ENCODE measurements at regions not wholly inside any gene's neighbourhood (a gene's known extent, or its start where the extent isn't known, plus 50 kb on each side); places are given as distances from the start of the nearest gene placed in this dataset.

DNA sequence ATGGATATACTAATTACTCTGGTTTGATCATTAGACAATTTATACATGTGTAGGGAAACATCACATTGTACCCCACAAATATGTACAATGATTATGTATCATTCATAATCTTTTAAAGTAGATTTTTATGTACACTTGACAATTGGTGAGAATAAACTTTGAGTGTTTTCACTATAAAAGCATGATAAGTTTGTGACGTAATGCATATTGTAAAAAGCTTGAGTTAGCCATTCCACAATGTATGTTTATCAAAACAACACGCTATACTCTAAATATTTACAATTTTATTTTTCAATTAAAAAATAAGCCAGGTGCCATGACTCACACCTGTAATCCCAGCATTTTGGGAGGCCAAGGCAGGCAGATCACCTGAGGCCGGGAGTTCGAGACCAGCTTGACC is 360.1 kb upstream of the ITGA1 start:
- H3K27me3 ChIP-seq (ENCODE audit: control insufficient read depth, insufficient read depth, low read length), result no peaks in the 10 kb centered on the region

DNA sequence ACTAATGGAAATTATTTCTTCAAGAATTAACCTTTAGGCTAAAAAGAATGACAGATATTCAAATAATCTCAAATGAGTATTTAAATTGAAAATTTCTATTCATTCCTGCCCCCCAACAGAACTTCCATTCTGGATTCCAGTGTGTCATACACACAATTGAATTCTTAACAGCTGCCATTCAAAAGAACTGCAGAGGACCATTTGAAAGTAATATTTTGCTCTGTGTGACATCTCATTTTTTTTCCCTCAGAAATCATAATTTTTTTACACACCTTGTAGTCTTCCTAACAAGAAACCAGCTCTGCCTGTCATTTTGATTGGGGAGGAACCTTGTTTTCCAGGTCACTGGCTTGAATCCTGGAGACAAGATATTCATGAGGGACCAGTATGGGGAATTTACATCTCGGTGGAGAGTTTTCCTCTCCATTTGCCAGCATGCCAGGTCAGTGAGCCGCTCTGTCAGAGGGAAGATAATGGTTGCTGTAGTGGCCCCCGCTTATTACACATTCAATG is 358.7 kb upstream of the ITGA1 start:
- no peaks in the 10 kb centered on the region for H3K4me1 ChIP-seq (ENCODE audit: control insufficient read depth, insufficient read depth, low read length)
- no peak overlapping the region for H3K9ac ChIP-seq (ENCODE audit: low read length)
- H3K27me3 ChIP-seq (ENCODE audit: control insufficient read depth, insufficient read depth, low read length), result no peaks in the 10 kb centered on the region
- H3K9me3 ChIP-seq (ENCODE audit: control insufficient read depth, low read length), result no peaks in the 10 kb centered on the region
- no peaks in the 10 kb centered on the region for H3K36me3 ChIP-seq (ENCODE audit: control insufficient read depth, insufficient read depth, low read length)
- H3K4me3 ChIP-seq (ENCODE audit: low read length), result no peak overlapping the region

More for the DNA sequence above, 360.1 kb upstream of the ITGA1 start:
- Histone ChIP-seq H3K4me3 (ENCODE audit: low read length) (no peak overlapping the region), H3K9me3 (ENCODE audit: control insufficient read depth, low read length) (no peaks in the 10 kb centered on the region), H3K4me1 (ENCODE audit: control insufficient read depth, insufficient read depth, low read length) (no peaks in the 10 kb centered on the region), H3K9ac (ENCODE audit: low read length) (no peak overlapping the region), H3K36me3 (ENCODE audit: control insufficient read depth, insufficient read depth, low read length) (no peaks in the 10 kb centered on the region)

GRCh38 chr5:52441768-52442167 is 345.9 kb upstream of the ITGA1 start:
- no peaks in the 10 kb centered on the region for H3K9me3 ChIP-seq (ENCODE audit: control insufficient read depth, low read length)
- H3K36me3 ChIP-seq (ENCODE audit: control insufficient read depth, insufficient read depth, low read length), result no peaks in the 10 kb centered on the region
- H3K9ac ChIP-seq (ENCODE audit: low read length), result no peak overlapping the region
- no peaks in the 10 kb centered on the region for H3K4me1 ChIP-seq (ENCODE audit: control insufficient read depth, insufficient read depth, low read length)
- H3K27me3 ChIP-seq (ENCODE audit: control insufficient read depth, insufficient read depth, low read length), result no peaks in the 10 kb centered on the region
- no peak overlapping the region for H3K4me3 ChIP-seq (ENCODE audit: low read length)

- H3K9me3 ChIP-seq (ENCODE audit: control insufficient read depth, low read length), result no peaks in the 10 kb centered on the region
- no peak overlapping the region for H3K4me3 ChIP-seq (ENCODE audit: low read length)
- no peaks in the 10 kb centered on the region for H3K36me3 ChIP-seq (ENCODE audit: control insufficient read depth, insufficient read depth, low read length)
- no peak overlapping the region for H3K9ac ChIP-seq (ENCODE audit: low read length)
- H3K4me1 ChIP-seq (ENCODE audit: control insufficient read depth, insufficient read depth, low read length), result no peaks in the 10 kb centered on the region
- H3K27me3 ChIP-seq (ENCODE audit: control insufficient read depth, insufficient read depth, low read length), result no peaks in the 10 kb centered on the region
These were observed 344.5 kb upstream of the ITGA1 start for GRCh38 chr5:52443187-52443586.

DNA sequence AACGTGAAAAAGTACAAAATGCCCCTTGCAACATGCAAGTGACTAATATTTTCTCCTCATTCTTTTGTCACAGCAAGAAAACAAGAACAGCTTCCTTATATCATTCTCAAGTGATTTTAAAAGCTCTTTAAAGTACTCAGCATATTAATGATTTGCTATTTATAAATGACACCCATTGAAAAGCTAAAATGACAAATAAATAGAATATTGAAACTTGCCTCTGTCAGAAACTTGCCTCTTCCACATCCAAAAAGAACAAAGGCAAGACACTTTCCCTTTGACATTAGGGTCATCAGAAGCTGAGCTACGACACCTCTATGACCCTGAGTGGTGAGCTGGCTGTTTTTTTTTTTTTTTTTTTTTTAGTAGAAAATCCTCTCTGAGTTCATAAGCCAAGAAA is 339.6 kb upstream of the ITGA1 start:
- H3K4me3 ChIP-seq (ENCODE audit: low read length), result no peak overlapping the region
- no peaks in the 10 kb centered on the region for H3K9me3 ChIP-seq (ENCODE audit: control insufficient read depth, low read length)
- no peaks in the 10 kb centered on the region for H3K27me3 ChIP-seq (ENCODE audit: control insufficient read depth, insufficient read depth, low read length)
- no peak overlapping the region for H3K9ac ChIP-seq (ENCODE audit: low read length)
- H3K4me1 ChIP-seq (ENCODE audit: control insufficient read depth, insufficient read depth, low read length), result no peaks in the 10 kb centered on the region
- H3K36me3 ChIP-seq (ENCODE audit: control insufficient read depth, insufficient read depth, low read length), result no peaks in the 10 kb centered on the region

- H3K9me3 ChIP-seq (ENCODE audit: control insufficient read depth, low read length), result no peaks in the 10 kb centered on the region
- H3K4me1 ChIP-seq (ENCODE audit: control insufficient read depth, insufficient read depth, low read length), result no peaks in the 10 kb centered on the region
- no peak overlapping the region for H3K4me3 ChIP-seq (ENCODE audit: low read length)
- H3K27me3 ChIP-seq (ENCODE audit: control insufficient read depth, insufficient read depth, low read length), result no peaks in the 10 kb centered on the region
- H3K36me3 ChIP-seq (ENCODE audit: control insufficient read depth, insufficient read depth, low read length), result no peaks in the 10 kb centered on the region
- no peak overlapping the region for H3K9ac ChIP-seq (ENCODE audit: low read length)
These were observed 338.2 kb upstream of the ITGA1 start for GRCh38 chr5:52449516-52449915.

DNA sequence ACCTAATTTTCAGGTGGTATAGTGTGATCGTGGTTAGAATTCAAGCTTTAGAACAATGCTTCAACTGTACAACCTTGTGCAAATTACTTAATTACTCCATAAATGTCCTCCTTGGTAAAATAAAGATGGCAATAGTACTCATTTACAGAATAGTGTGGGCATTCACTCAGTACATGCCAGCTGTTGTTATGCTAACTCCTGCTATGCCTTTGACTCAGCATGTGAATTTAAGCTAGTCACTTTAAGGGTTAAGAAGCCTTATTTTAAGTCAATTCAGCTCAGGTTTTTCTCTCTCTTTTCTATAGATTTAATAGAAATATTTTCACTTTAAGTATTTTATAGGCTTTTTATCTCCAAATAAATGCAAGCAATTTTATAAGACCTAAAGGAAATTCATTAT is 335.6 kb upstream of the ITGA1 start:
- Histone ChIP-seq H3K4me1 (ENCODE audit: control insufficient read depth, insufficient read depth, low read length) (no peaks in the 10 kb centered on the region), H3K27me3 (ENCODE audit: control insufficient read depth, insufficient read depth, low read length) (no peaks in the 10 kb centered on the region), H3K9ac (ENCODE audit: low read length) (no peak overlapping the region), H3K36me3 (ENCODE audit: control insufficient read depth, insufficient read depth, low read length) (no peaks in the 10 kb centered on the region), H3K9me3 (ENCODE audit: control insufficient read depth, low read length) (no peaks in the 10 kb centered on the region), H3K4me3 (ENCODE audit: low read length) (no peak overlapping the region)

- no peak overlapping the region for H3K9ac ChIP-seq (ENCODE audit: low read length)
- no peaks in the 10 kb centered on the region for H3K4me1 ChIP-seq (ENCODE audit: control insufficient read depth, insufficient read depth, low read length)
- H3K27me3 ChIP-seq (ENCODE audit: control insufficient read depth, insufficient read depth, low read length), result no peaks in the 10 kb centered on the region
- H3K9me3 ChIP-seq (ENCODE audit: control insufficient read depth, low read length), result no peaks in the 10 kb centered on the region
- no peaks in the 10 kb centered on the region for H3K36me3 ChIP-seq (ENCODE audit: control insufficient read depth, insufficient read depth, low read length)
- H3K4me3 ChIP-seq (ENCODE audit: low read length), result no peak overlapping the region
These were observed 334.5 kb upstream of the ITGA1 start for GRCh38 chr5:52453176-52453575.

DNA sequence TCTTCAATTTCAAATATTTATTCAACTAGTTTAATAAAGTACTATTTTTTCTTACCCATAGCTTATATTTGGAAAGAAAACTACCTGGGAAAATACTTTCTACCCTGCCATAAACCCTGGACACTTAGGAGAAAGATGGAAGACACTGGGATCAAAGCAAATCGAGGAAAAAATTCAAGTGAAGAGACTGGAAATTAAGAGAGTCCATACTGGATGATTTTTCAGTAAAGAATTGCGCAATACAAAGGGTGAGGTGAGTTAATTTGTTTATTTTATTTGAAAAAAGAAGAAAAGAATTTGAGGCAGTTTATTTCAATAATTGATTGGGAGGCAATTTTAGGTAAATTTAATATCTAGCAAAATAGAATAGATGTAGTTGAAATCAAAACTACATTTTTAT is 331.8 kb upstream of the ITGA1 start:
- Histone ChIP-seq H3K4me1 (ENCODE audit: control insufficient read depth, insufficient read depth, low read length) (no peaks in the 10 kb centered on the region), H3K36me3 (ENCODE audit: control insufficient read depth, insufficient read depth, low read length) (no peaks in the 10 kb centered on the region), H3K9me3 (ENCODE audit: control insufficient read depth, low read length) (no peaks in the 10 kb centered on the region), H3K9ac (ENCODE audit: low read length) (no peak overlapping the region), H3K4me3 (ENCODE audit: low read length) (no peak overlapping the region), H3K27me3 (ENCODE audit: control insufficient read depth, insufficient read depth, low read length) (no peaks in the 10 kb centered on the region)

DNA sequence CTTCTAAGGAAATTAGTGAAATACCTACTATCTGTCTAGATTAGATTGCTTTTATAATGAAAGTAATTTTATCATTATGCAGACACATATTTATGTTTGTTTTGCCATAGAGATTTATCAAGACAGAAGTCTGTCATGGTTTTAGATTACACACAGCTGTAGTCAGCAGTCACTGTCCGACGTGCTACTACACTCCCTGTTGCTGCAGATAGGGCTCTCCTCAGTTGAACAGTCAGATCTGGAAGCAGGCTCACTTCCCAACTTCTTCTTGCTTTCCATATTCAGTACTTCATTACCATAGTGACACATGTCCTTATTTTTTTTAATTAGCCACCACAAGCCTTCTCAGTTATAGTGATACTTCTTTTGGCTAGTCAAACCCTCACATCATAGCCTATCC is 329.9 kb upstream of the ITGA1 start:
- H3K27me3 ChIP-seq (ENCODE audit: control insufficient read depth, insufficient read depth, low read length), result no peaks in the 10 kb centered on the region

DNA sequence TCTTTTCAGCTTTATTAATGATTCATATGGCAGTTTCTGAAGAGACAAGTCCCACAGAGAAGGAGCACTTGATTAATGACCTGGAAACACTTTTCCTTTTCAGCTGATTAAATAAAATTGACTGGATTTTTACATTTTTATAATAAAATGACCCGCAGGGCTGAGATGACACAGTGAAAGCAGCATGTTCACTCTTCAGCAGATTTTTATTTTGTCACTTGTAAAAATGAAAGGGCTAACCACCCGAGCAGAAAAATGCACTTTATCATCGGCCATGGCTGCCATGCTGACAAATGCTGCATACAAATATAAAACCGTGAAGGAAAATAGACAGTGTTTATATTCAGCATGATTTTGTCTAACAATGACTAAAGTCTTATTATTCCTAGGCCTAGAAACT is 321.6 kb upstream of the ITGA1 start:
- Histone ChIP-seq H3K27me3 (ENCODE audit: control insufficient read depth, insufficient read depth, low read length) (no peaks in the 10 kb centered on the region), H3K9me3 (ENCODE audit: control insufficient read depth, low read length) (no peaks in the 10 kb centered on the region), H3K4me3 (ENCODE audit: low read length) (no peak overlapping the region), H3K4me1 (ENCODE audit: control insufficient read depth, insufficient read depth, low read length) (no peaks in the 10 kb centered on the region), H3K9ac (ENCODE audit: low read length) (no peak overlapping the region), H3K36me3 (ENCODE audit: control insufficient read depth, insufficient read depth, low read length) (no peaks in the 10 kb centered on the region)

More for the DNA sequence above, 329.9 kb upstream of the ITGA1 start:
- no peak overlapping the region for H3K4me3 ChIP-seq (ENCODE audit: low read length)
- H3K4me1 ChIP-seq (ENCODE audit: control insufficient read depth, insufficient read depth, low read length), result no peaks in the 10 kb centered on the region
- no peak overlapping the region for H3K9ac ChIP-seq (ENCODE audit: low read length)
- H3K36me3 ChIP-seq (ENCODE audit: control insufficient read depth, insufficient read depth, low read length), result no peaks in the 10 kb centered on the region
- no peaks in the 10 kb centered on the region for H3K9me3 ChIP-seq (ENCODE audit: control insufficient read depth, low read length)

GRCh38 chr5:52466749-52467520 is 320.8 kb upstream of the ITGA1 start:
- H3K9me3 ChIP-seq (ENCODE audit: control insufficient read depth, low read length), result no peaks in the 10 kb centered on the region
- no peak overlapping the region for H3K9ac ChIP-seq (ENCODE audit: low read length)
- H3K4me3 ChIP-seq (ENCODE audit: low read length), result no peak overlapping the region
- no peaks in the 10 kb centered on the region for H3K27me3 ChIP-seq (ENCODE audit: control insufficient read depth, insufficient read depth, low read length)
- no peaks in the 10 kb centered on the region for H3K36me3 ChIP-seq (ENCODE audit: control insufficient read depth, insufficient read depth, low read length)
- no peaks in the 10 kb centered on the region for H3K4me1 ChIP-seq (ENCODE audit: control insufficient read depth, insufficient read depth, low read length)

GRCh38 chr5:52468976-52469375 is 318.7 kb upstream of the ITGA1 start:
- Histone ChIP-seq H3K4me1 (ENCODE audit: control insufficient read depth, insufficient read depth, low read length) (no peaks in the 10 kb centered on the region), H3K9me3 (ENCODE audit: control insufficient read depth, low read length) (no peaks in the 10 kb centered on the region), H3K36me3 (ENCODE audit: control insufficient read depth, insufficient read depth, low read length) (no peaks in the 10 kb centered on the region), H3K27me3 (ENCODE audit: control insufficient read depth, insufficient read depth, low read length) (no peaks in the 10 kb centered on the region), H3K9ac (ENCODE audit: low read length) (no peak overlapping the region), H3K4me3 (ENCODE audit: low read length) (no peak overlapping the region)

All from mucosa of stomach (tissue), 1 donor.